ENCODE measurements at regions not wholly inside any gene's neighbourhood (a gene's known extent, or its start where the extent isn't known, plus 50 kb on each side); places are given as distances from the start of the nearest gene placed in this dataset.

- no peak for TF ChIP-seq GATA2 (IDR thresholded peaks at IDR 0.05; ENCODE audit: low read depth, low read length)
- TF ChIP-seq GATA3 (IDR thresholded peaks at IDR 0.05; ENCODE audit: low read depth, low read length), result no peak
These were observed 61.8 kb upstream of the STK17B start for GRCh38 chr2:196233021-196233804.

All from SH-SY5Y (cell line).